Panc1 (cell line): ENCODE measurements at regions not wholly inside any gene's neighbourhood (a gene's known extent, or its start where the extent isn't known, plus 50 kb on each side); places are given as distances from the start of the nearest gene placed in this dataset.

Source experiments
- ATAC-seq: fragments of 200-7000 bp; cut with Tn5 transposase; 2 replicates; pipeline ENCODE4 v1.9.1; 2020; ENCODE audit warnings: mild to moderate bottlenecking, moderate library complexity
- BruUV-seq: library from RNA; stranded (reverse); fragments of 400-500 nt; replicated peaks from 2 replicates; lab custom pipeline; 2021; lab: Mats Ljungman, UMichigan
- CTCF ChIA-PET: fragments of 300-600 bp; sonication (Branson Sonifier 250); formaldehyde crosslinking; loops from one replicate; lab custom pipeline; 2022; ENCODE audit warnings: antibody characterized with exemption; lab: Charles Lee
- POLR2A ChIA-PET: fragments of 300-600 bp; sonication (Branson Sonifier 250); formaldehyde crosslinking; loops from one replicate; lab custom pipeline; 2022; ENCODE audit warnings: antibody characterized with exemption; lab: Charles Lee
- DNase-seq: peaks from one replicate; pipeline ENCODE4 v3.0.0-alpha.2; 2010; ENCODE audit warnings: low read depth, low spot score
- H3K27ac ChIP-seq: 2 replicates; pipeline ENCODE4 v1.5.1; 2011; ENCODE audit warnings: mild to moderate bottlenecking, low read length, inconsistent platforms
- H3K27me3 ChIP-seq: fragments of 200-500 bp; sonication (Bioruptor generic); 2 replicates; pipeline ENCODE4 v1.6.0; 2014; ENCODE audit warnings: low read length, inconsistent platforms; ENCODE audit not compliant: control insufficient read depth, insufficient read depth
- H3K36me3 ChIP-seq: fragments of 200-500 bp; sonication (Bioruptor generic); 2 replicates; pipeline ENCODE4 v1.5.1; 2014; ENCODE audit warnings: inconsistent platforms, mild to moderate bottlenecking, low read length, moderate library complexity; ENCODE audit not compliant: control insufficient read depth, insufficient read depth
- H3K4me1 ChIP-seq: 2 replicates; pipeline ENCODE4 v1.5.1; 2011; ENCODE audit warnings: inconsistent platforms, mild to moderate bottlenecking, low read length, moderate library complexity; ENCODE audit not compliant: control insufficient read depth, insufficient read depth
- H3K4me3 ChIP-seq, 2 experiments: 2 replicates each; pipeline ENCODE4 v1.5.1; 2011 to 2012; ENCODE audit warnings: low read depth in 2 of 2, low read length in 2 of 2, mild to moderate bottlenecking in 2 of 2, inconsistent platforms in 1 of 2, moderate library complexity in 1 of 2
- H3K9me3 ChIP-seq: fragments of 200-500 bp; sonication (Bioruptor generic); 2 replicates; pipeline ENCODE4 v1.5.1; 2014; ENCODE audit warnings: low read depth, mild to moderate bottlenecking, inconsistent platforms, low read length, moderate library complexity; ENCODE audit not compliant: control insufficient read depth, insufficient read depth
- CTCF ChIP-seq: fragments of 450-650 bp; IDR thresholded peaks from 2 replicates; pipeline ENCODE4 v1.5.1; 2017; ENCODE audit warnings: mild to moderate bottlenecking
- POLR2AphosphoS5 ChIP-seq: IDR thresholded peaks from 2 replicates; pipeline ENCODE4 v1.6.1; 2012; ENCODE audit warnings: mild to moderate bottlenecking, low read depth, low read length, moderate library complexity
- REST ChIP-seq, 2 experiments: IDR thresholded peaks; 2 replicates each; pipeline ENCODE4 v1.6.1; 2011 to 2012; ENCODE audit warnings: low read depth in 2 of 2, control low read depth in 1 of 2, low read length in 1 of 2, mild to moderate bottlenecking in 1 of 2, moderate library complexity in 1 of 2; ENCODE audit not compliant: insufficient read depth in 1 of 2
- SIN3A ChIP-seq: IDR thresholded peaks from 2 replicates; pipeline ENCODE4 v1.6.1; 2012; ENCODE audit warnings: low read depth, mild to moderate bottlenecking, low read length, moderate library complexity, borderline replicate concordance; ENCODE audit not compliant: insufficient read depth
- TCF7L2 ChIP-seq: IDR thresholded peaks from 2 replicates; pipeline ENCODE4 v1.6.1; 2011; ENCODE audit warnings: mild to moderate bottlenecking, low read depth, low read length, inconsistent platforms
- in situ Hi-C: cut with HindIII; loops from 2 replicates; pipeline ENCODE4 v1.10.0; 2016; ENCODE audit warnings: low sequenced_read_pairs, low pct_unique_long_range_greater_than_20kb
- intact Hi-C: fragments of 100-400 bp; cut with micrococcal nuclease; formaldehyde crosslinking; loops from one replicate; pipeline ENCODE4 v1.10.0; 2022; ENCODE audit not compliant: unreplicated experiment

GRCh38 chr15:25178835-25179672 lies 224.3 kb downstream of the SNRPN start:
- no peaks in the 10 kb centered on the region for H3K9me3 ChIP-seq
- CTCF ChIA-PET = no interaction called here
- no peaks in the 10 kb centered on the region for H3K36me3 ChIP-seq
- DNase-seq (no peak), ATAC-seq (no peak)
- POLR2A ChIA-PET = no interaction called here
- in situ Hi-C loops = no loop called here
- no TSS peak for BruUV-seq
- H3K27me3 ChIP-seq = no peaks in the 10 kb centered on the region
- no peaks in the 10 kb centered on the region for H3K4me1 ChIP-seq
- no peak overlapping the region for H3K27ac ChIP-seq
- TF ChIP-seq TCF7L2 = no peak
- TF ChIP-seq SIN3A = no peak
- TF ChIP-seq CTCF = no peak
- TF ChIP-seq POLR2AphosphoS5 = no peak
- no peak for TF ChIP-seq REST (IDR thresholded peaks at IDR 0.05; ENCODE audit: insufficient read depth in 1 of 2, low read depth in 2 of 2, low read length in 1 of 2)
- no peak overlapping the region for H3K4me3 ChIP-seq
- intact Hi-C loops = no loop called here

- intact Hi-C loops = no loop called here
- ChIA-PET CTCF (no interaction called here), POLR2A (no interaction called here)
- Histone ChIP-seq H3K4me3 (no peak overlapping the region), H3K9me3 (no peaks in the 10 kb centered on the region), H3K36me3 (no peaks in the 10 kb centered on the region), H3K27me3 (no peaks in the 10 kb centered on the region), H3K27ac (no peak overlapping the region), H3K4me1 (no peaks in the 10 kb centered on the region)
- BruUV-seq = no TSS peak
- DNase-seq = no peak
- no peak for ATAC-seq
- in situ Hi-C loops = no loop called here
- TF ChIP-seq CTCF = no peak
- no peak for TF ChIP-seq REST (IDR thresholded peaks at IDR 0.05; ENCODE audit: insufficient read depth in 1 of 2, low read depth in 2 of 2, low read length in 1 of 2)
- TF ChIP-seq POLR2AphosphoS5 = no peak
- TF ChIP-seq SIN3A = no peak
- no peak for TF ChIP-seq TCF7L2
These were observed 225.1 kb downstream of the SNRPN start for GRCh38 chr15:25179673-25180511.
